ENCODE measurements at regions not wholly inside any gene's neighbourhood (a gene's known extent, or its start where the extent isn't known, plus 50 kb on each side); places are given as distances from the start of the nearest gene placed in this dataset.

DNA sequence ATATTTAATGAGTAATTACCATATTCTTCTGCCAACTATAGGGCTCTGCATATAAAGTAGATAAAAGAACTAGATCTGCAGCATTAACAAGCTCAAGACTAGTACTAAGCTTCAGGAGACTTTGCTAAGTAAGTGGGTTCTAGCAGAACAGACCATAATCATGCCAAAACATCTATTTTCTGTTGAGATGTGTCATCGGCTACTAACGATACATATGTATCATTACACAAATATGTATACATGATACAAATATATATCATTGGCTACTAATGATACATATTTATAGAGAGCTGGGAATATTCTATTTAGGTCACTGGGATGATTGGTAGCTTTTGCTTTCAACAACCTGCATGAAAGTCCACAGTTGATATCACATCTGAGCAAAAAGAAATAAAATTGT lies 185.8 kb upstream of the DCBLD2 start:
- DNase-seq (ENCODE audit: low read depth): peak; percentile 7
- no peak overlapping the region for H3K4me3 ChIP-seq (ENCODE audit: control insufficient read depth, low read depth, low read length)
- TF ChIP-seq, protein P1, sequence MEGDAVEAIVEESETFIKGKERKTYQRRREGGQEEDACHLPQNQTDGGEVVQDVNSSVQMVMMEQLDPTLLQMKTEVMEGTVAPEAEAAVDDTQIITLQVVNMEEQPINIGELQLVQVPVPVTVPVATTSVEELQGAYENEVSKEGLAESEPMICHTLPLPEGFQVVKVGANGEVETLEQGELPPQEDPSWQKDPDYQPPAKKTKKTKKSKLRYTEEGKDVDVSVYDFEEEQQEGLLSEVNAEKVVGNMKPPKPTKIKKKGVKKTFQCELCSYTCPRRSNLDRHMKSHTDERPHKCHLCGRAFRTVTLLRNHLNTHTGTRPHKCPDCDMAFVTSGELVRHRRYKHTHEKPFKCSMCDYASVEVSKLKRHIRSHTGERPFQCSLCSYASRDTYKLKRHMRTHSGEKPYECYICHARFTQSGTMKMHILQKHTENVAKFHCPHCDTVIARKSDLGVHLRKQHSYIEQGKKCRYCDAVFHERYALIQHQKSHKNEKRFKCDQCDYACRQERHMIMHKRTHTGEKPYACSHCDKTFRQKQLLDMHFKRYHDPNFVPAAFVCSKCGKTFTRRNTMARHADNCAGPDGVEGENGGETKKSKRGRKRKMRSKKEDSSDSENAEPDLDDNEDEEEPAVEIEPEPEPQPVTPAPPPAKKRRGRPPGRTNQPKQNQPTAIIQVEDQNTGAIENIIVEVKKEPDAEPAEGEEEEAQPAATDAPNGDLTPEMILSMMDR (conservative IDR thresholded peaks at IDR 0.05; ENCODE audit: control insufficient read depth, insufficient read depth, low read depth, low read length): no peak

DNA sequence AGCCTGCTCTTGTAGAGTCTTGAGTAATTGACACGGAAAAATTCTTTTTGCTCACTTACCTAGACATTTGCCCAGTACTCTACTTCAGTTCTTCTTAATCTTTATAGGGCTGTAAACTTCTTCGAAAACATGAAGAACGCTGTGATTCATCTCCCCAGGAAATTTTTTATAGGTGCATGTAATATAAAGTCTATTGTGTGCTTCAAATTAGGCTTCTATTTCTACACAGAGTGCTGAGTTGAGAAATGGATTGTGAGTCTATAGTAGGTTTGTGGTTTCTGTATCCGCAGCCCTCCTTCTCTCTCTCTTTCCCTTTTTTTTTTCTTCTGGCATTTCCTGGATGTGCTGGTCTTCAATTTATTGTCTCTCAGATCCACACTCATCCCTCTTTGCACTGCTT lies 183.3 kb upstream of the DCBLD2 start:
- TF ChIP-seq, protein P1 (conservative IDR thresholded peaks at IDR 0.05; ENCODE audit: control insufficient read depth, insufficient read depth, low read depth, low read length): no peak
- peak; percentile 56 for DNase-seq (ENCODE audit: low read depth)
- H3K4me3 ChIP-seq (ENCODE audit: control insufficient read depth, low read depth, low read length): no peak overlapping the region

DNA sequence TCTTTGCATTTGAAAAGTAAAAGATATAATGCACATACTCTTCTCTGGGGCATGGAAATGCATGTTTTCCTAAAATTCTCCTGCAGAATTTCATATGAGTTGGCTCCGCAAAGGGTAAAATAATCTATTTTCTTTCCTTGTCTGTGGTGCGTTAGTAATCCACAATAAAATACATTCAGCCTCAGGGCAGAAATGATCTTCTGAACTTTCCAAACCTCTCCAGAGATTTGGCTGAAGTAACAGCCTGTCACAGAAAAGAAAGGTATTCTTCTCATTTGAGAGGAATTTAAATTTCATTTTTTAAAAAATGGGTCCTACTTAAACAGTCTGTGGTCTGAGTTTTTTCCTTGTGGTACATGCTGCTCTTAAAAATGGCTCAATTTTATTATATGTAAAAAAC lies 182.7 kb upstream of the DCBLD2 start:
- TF ChIP-seq, protein P1 (conservative IDR thresholded peaks at IDR 0.05; ENCODE audit: control insufficient read depth, insufficient read depth, low read depth, low read length): no peak
- DNase-seq (ENCODE audit: low read depth): no peak
- no peak overlapping the region for H3K4me3 ChIP-seq (ENCODE audit: control insufficient read depth, low read depth, low read length)

DNA sequence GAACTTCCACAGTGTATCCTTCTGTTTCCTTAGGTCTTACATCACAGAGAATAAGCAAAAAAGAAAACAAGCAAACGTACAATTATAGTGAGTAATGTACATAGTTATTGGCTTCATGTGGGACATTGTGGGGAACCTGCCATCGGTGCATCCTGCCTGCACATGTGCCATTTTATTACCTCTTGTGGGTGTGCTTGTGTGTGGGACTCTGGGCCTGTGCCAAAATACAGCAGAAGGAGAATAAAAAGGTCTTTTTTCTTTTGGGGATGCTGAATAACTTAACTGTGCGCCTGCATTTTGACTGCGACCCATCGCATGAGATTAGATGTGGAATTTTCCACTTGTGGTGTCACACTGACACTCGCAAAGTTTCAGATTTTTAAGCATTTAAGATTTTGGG lies 169.6 kb upstream of the DCBLD2 start:
- no peak overlapping the region for H3K4me3 ChIP-seq (ENCODE audit: control insufficient read depth, low read depth, low read length)
- TF ChIP-seq, protein P1 (conservative IDR thresholded peaks at IDR 0.05; ENCODE audit: control insufficient read depth, insufficient read depth, low read depth, low read length): no peak
- no peak for DNase-seq (ENCODE audit: low read depth)

DNA sequence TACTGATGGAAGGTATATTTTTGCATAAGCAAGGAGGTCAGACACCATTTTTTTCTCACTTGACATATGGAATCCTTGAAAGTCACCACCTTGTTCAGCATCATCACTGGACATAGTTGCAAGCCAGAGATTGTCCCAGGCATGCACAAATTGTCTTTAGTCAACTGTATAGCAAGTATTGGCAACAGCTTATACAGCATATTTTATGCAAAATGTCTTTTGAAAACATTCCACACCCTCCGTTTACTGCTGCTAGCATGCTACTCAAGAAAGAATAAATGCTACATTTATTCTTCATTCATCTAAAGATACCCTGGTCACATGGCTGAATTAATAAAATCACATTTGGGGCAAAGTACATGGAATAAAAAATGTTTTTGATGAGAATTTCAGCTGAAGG lies 168.5 kb upstream of the DCBLD2 start:
- H3K4me3 ChIP-seq (ENCODE audit: control insufficient read depth, low read depth, low read length): no peak overlapping the region
- TF ChIP-seq, protein P1 (conservative IDR thresholded peaks at IDR 0.05; ENCODE audit: control insufficient read depth, insufficient read depth, low read depth, low read length): no peak
- DNase-seq (ENCODE audit: low read depth): no peak

DNA sequence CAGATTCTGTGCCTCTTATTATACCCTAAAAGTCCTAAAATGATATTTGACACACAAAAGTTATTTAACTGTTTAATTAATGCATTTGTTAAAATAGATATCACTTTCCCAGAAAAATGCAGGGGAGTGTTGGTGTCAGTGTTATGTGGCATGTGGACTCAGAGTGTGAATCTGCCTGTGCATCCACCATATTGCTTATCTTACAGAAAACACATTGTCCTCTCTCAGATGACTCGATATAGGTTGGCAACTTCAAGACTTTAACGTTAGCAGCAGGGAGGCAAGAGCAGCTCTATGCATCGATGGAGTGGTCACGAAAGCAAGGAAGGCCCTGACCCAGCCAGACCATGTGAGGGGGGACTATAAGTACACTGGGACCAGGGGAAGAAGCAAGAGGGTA lies 165.4 kb upstream of the DCBLD2 start:
- no peak for DNase-seq (ENCODE audit: low read depth)
- no peak overlapping the region for H3K4me3 ChIP-seq (ENCODE audit: control insufficient read depth, low read depth, low read length)
- TF ChIP-seq, protein P1 (conservative IDR thresholded peaks at IDR 0.05; ENCODE audit: control insufficient read depth, insufficient read depth, low read depth, low read length): no peak

DNA sequence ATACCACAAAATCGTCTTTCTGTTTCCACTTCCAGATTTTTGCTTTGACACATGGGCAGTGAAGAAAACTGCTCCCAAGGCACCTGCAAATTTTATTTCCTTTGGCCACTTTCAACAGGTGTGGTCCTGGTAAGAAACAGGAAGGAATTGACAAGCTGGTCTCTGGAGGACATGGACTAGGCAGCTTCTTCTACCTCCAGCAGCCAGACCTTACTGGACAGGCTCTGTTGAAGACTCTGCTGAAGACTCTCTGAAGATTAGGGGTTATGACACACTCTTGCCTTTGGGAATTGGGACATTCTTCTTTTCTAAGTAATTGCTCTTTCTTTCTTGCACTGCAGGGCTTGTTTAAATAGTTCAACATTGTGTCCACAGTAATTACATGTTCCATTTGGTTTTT lies 147.7 kb upstream of the DCBLD2 start:
- no peak for DNase-seq (ENCODE audit: low read depth)
- TF ChIP-seq, protein P1 (conservative IDR thresholded peaks at IDR 0.05; ENCODE audit: control insufficient read depth, insufficient read depth, low read depth, low read length): no peak
- no peak overlapping the region for H3K4me3 ChIP-seq (ENCODE audit: control insufficient read depth, low read depth, low read length)
